ENCODE measurements at regions not wholly inside any gene's neighbourhood (a gene's known extent, or its start where the extent isn't known, plus 50 kb on each side); places are given as distances from the start of the nearest gene placed in this dataset.
"Not testable (repeated sequence)": the region's sequence is repeated elsewhere in the genome, so short reads cannot be mapped to it uniquely, and the experiment has no call there.

GRCh38 chr19:27894906-27895754 lies 1317.8 kb downstream of the UQCRFS1 start:
- DNase-seq (ENCODE audit: low read depth in 2 of 2): no peak

- DNase-seq (ENCODE audit: low read depth in 2 of 2): no peak
Measured at GRCh38 chr19:27892500-27892899, 1320.5 kb downstream of the UQCRFS1 start.

- no peak for DNase-seq (ENCODE audit: low read depth in 2 of 2)
Measured at GRCh38 chr19:27891411-27891810, 1321.5 kb downstream of the UQCRFS1 start.

DNA sequence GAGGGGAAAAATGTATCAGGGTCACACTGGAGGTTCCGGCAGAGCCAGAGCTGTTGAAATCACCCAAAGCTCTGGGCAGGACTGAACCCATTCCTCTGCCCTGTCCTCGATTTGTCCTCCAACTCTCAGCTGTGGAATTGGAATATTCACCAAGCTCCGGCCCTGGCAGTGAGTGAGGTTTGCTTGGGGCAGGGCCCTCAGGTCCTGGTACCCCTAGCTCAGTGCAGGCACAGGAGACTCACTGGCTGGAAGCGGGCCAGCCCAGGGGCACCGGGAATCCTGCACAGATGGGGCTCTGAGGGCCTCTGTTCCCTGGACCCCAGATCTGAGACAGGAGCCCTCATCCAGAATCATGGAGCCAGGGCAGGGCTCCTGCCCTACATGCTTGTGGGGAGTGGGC lies 1322.3 kb downstream of the UQCRFS1 start:
- no peak for DNase-seq (ENCODE audit: low read depth in 2 of 2)

GRCh38 chr19:27890206-27890605 lies 1322.7 kb downstream of the UQCRFS1 start:
- no peak for DNase-seq (ENCODE audit: low read depth in 2 of 2)

DNA sequence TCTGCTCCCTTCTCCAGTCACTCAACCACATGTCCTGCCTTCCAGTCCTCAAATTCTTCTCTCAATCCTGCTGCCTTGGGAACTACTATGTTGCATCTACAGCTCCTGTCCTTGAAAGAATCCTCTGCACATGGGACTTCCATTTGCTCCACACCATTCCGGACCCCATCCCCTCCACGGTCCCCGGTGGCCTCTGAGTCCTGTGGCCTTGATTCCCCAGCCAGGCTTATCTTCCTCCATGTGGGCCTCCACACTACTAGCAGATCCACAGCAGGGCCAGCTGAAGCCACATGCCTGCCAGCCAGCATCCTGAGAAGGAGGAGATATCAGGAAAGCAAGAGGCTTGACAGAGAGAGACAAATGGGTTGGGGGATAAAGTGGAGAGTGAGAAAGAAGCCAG lies 1323.8 kb downstream of the UQCRFS1 start:
- no peak for DNase-seq (ENCODE audit: low read depth in 2 of 2)

DNA sequence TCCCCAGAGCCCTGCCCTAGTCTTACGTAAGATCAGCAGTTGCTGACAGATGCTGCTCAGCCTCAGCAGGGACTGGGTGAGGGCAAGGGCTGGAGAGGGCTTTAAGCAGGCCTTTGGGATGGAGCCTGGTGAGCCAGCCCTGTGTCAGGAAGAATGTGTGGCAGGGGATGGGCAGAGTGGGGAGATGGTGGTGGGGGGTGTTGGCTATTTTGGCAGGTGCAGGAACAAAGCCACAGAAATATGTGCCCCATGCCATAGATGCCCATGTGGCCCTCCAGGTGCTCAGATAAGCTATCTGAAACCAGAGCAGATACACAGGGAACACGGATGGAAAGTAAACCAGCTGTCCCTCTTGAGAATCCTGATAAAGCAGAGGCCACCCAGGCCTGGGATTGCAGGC lies 1325.0 kb downstream of the UQCRFS1 start:
- DNase-seq (ENCODE audit: low read depth in 2 of 2): no peak

DNA sequence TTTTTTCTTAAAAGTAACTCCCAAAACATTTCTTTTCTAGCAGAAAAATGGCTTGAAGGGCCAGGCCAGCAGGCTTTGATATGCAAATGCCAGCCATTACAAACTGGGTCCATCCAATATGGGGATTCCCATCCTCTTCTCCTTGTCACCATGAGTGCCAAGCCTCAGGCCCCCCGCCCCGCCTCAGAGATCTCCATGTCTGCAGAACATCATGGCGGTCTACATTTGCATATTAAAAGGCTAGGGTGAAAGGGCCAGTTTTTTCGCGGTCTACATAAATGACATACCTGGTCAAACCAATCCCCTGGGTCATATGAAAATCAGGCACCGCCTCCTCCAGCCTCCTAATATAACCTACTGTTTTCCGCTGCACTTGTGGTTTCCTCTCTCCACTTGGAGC lies 1327.6 kb downstream of the UQCRFS1 start:
- no peak for DNase-seq (ENCODE audit: low read depth in 2 of 2)

- DNase-seq (ENCODE audit: low read depth in 2 of 2): no peak
Measured at GRCh38 chr19:27884376-27884775, 1328.6 kb downstream of the UQCRFS1 start.

- DNase-seq (ENCODE audit: low read depth in 2 of 2): no peak
Measured at GRCh38 chr19:27881213-27881612, 1331.7 kb downstream of the UQCRFS1 start.

- no peak for DNase-seq (ENCODE audit: low read depth in 2 of 2)
Measured at GRCh38 chr19:27876976-27877512, 1335.9 kb downstream of the UQCRFS1 start.

DNA sequence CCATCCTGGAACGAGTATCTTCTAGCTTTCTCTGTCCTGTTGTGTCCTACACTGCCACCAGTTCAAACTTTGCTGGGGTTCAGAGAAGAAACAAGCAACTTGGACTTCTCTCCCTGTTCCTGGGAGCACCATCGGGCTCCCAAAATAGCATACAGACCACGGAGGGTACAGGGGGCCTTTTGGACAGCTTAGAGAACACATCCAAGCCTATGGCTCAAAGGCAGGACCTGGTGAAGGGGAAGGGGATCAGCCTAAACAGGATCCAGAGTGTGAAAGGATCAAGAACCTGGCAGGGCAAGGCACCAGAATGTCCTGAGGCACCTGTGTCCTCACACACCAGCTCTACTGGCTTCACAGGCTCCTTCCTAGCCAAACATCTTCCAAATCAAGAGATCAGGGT lies 1336.5 kb downstream of the UQCRFS1 start:
- no peak for DNase-seq (ENCODE audit: low read depth in 2 of 2)

DNA sequence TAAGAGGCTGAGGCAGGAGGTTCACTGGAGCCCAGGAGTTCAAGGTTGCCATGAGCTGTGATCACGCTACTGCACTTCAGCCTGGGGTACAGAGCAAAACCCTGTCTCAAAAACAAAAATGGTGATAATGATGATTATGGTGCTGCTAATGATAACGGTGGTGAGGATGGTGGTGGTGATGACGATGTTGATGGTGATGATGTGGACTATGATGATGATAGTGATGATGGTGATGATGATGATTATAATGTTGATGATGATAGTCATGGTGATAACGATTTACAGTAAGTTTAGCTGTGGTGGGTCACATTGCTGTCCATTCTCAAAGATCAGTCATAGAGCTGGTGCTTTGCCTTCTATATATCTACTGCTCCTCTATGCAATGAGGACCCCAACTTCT lies 1340.6 kb downstream of the UQCRFS1 start:
- no peak for DNase-seq (ENCODE audit: low read depth in 2 of 2)

DNA sequence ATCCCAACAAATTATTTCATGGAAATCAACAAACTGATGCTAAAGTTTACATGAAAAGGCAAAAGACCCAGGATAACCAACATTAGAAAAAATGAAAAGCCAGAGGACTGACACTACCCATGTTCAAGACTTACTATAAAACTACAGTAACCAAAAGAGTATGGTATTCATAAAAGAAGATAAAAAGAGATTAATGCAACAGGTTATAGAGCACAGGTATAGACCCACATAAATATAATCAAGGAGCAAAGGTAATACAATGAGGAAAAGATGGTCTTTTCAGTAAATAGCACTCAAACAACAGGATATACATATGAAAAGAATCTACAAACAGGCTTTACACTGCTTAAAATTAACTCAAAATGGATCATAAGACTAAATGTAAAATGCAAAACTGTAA lies 1342.7 kb downstream of the UQCRFS1 start:
- no peak for DNase-seq (ENCODE audit: low read depth in 2 of 2)

DNA sequence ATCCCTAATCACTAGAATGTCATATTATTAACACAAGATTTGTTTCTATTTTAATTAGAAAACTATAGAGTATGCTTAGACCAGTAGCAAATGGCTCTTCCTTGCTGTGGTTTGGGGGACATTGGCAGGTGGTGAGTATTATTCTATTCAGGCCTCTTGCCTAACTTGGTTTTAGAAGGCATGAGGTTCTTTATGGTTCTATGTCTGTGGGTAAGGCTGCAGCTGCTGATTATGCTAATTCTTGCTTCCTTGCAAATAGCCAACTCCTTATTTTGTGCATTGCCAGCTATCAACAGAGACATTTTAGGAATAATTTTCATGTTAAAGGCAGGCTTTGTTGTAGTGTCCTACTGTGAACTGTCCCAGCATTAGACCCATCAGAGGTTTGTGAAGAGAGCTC lies 1344.9 kb downstream of the UQCRFS1 start:
- no peak for DNase-seq (ENCODE audit: low read depth in 2 of 2)

- no peak for DNase-seq (ENCODE audit: low read depth in 2 of 2)
Measured at GRCh38 chr19:27865927-27866777, 1346.8 kb downstream of the UQCRFS1 start.

DNA sequence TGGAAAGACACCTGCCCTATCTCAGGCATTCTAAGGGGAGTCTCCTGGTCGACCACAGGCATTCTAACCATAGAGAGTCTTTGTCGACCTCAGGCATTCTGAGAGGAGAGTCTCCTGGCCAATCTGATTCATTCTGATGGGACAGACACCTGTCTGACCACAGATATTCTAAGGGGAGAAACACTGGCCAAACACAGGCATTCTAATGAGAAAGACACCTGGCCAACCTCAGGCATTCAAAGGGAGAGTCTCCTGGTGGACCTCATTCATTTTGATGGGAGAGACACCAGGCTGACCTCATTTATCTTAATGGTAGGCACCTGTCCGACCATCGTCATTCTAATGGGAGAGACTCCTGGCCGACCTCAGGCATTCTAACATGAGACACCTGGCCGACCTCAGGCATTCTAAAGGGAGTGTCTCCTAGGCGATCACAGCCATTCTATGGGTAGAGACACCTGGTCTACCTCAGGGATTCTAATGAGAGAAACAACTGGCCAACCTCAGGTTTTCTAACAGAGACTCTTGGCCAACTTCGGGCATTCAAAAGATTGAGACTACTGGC lies 1351.5 kb downstream of the UQCRFS1 start:
- DNase-seq (ENCODE audit: low read depth in 2 of 2): no peak

GRCh38 chr19:27860309-27860934 lies 1352.5 kb downstream of the UQCRFS1 start:
- no peak for DNase-seq (ENCODE audit: low read depth in 2 of 2)

DNA sequence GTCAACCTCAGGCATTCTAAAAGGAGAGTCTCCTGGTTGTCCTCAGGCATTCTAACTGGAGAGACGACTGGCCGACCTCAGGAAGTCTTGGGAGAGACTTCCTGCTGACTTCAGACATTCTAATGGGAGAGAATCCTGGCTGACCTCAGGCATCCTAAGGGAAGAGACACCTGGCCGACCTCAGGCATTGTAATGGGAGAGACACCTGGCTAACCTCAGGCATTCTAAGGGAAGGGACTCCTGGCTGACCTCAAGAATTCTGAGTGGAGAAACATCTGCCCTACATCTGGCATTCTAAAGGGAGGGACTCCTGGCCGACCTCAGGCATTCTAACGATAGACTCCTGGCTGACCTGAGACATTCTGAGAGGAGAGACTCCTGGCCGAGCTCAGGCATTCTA lies 1353.3 kb downstream of the UQCRFS1 start:
- DNase-seq (ENCODE audit: low read depth in 2 of 2): no peak

DNA sequence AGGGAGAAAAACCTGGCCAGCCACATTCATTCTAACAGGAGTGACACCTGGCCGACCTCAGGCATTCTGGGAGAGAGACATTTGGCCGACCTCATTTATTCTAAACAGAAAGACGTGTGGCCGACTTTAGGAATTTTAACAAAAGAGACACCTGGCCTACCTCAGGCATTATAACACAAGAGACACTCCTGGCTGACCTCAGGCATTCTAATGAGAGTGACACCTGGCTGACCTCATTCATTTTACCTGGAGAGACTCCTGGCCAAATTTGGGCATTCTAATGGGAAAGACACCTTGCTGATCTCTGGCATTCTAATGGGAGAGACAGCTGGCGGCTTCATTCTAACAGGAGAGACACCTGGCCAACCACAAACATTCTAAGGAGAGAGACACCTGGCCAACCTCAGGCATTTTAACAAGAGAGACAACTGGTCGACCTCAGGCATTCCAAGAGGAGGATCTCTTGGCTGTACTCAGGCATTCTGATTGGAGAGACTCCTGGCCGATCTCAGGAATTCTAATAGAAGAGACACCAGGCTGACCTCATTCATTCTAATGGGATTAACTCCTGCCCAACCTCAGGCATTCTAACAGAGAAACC lies 1353.9 kb downstream of the UQCRFS1 start:
- DNase-seq (ENCODE audit: low read depth in 2 of 2): no peak

GRCh38 chr19:27852931-27853330 lies 1360.0 kb downstream of the UQCRFS1 start:
- not testable (repeated sequence) for DNase-seq (ENCODE audit: low read depth in 2 of 2)

All from stimulated activated CD8-positive, alpha-beta memory T cell treated with anti-CD3 and anti-CD28 coated beads, Interleukin-7, amount 100 ng/mL, for 4 hours (primary cell).